PFSK-1 (cell line): ENCODE measurements at regions not wholly inside any gene's neighbourhood (a gene's known extent, or its start where the extent isn't known, plus 50 kb on each side); places are given as distances from the start of the nearest gene placed in this dataset.

Source experiments
- REST ChIP-seq, 2 experiments: IDR thresholded peaks; 2 replicates each; pipeline versions ENCODE4 v1.6.1 to v1.8.0; 2011 to 2012; ENCODE audit warnings: low read depth in 2 of 2, low read length in 2 of 2, control low read depth in 1 of 2, inconsistent platforms in 1 of 2, mild to moderate bottlenecking in 1 of 2, moderate library complexity in 1 of 2; ENCODE audit not compliant: insufficient read depth in 1 of 2
- TAF1 ChIP-seq: IDR thresholded peaks from 2 replicates; pipeline ENCODE4 v1.6.1; 2012; ENCODE audit warnings: low read length, control low read depth, borderline replicate concordance; ENCODE audit not compliant: insufficient read depth

- TF ChIP-seq TAF1, result no peak
- TF ChIP-seq REST (IDR thresholded peaks at IDR 0.05; ENCODE audit: insufficient read depth in 1 of 2, low read depth in 2 of 2, low read length in 2 of 2), result no peak
These were observed 827.8 kb downstream of the VRK1 start for GRCh38 chr14:97624985-97625384.
